ENCODE measurements at regions not wholly inside any gene's neighbourhood (a gene's known extent, or its start where the extent isn't known, plus 50 kb on each side); places are given as distances from the start of the nearest gene placed in this dataset.

DNA sequence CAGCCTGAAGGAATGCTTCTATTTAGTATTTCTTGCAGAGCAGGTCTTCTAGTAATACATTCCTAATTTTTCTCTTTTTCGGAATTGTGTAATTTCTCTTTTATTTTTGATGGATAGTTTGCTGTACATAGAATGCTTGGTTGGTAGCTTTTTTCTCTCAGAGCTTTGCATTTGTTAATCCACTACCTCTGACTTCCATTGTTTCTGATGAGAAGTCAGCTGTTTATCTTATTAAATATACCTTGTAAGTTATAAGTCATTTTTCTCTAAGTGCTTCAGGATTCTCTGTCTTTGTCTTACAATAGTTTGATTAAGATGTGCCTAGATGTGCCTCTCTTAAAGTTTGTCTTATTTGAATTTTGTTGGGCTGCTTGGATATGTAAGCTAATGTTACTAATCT is 101.9 kb downstream of the HTR1A start:
- Histone ChIP-seq H3K23me2 (ENCODE audit: low read depth, low read length) (no peaks in the 10 kb centered on the region), H4K5ac (ENCODE audit: insufficient read length, low read depth, low read length) (no peak overlapping the region), H2AFZ (ENCODE audit: low read length) (no peak overlapping the region), H3K4me1 (replicated peaks in 1 of 4; ENCODE audit: control insufficient read depth in 3 of 4, insufficient read depth in 4 of 4, low read length in 3 of 4) (no peaks in the 10 kb centered on the region), H3K27me3 (replicated peaks in 1 of 4; ENCODE audit: control insufficient read depth in 3 of 4, extremely low read depth in 1 of 4, insufficient read depth in 3 of 4, low read length in 3 of 4) (no peaks in the 10 kb centered on the region), H3K9ac (replicated peaks in 1 of 4; ENCODE audit: extremely low read depth in 1 of 4, low read depth in 3 of 4, low read length in 3 of 4) (no peak overlapping the region), H2BK15ac (ENCODE audit: low read length) (no peak overlapping the region), H2BK120ac (replicated peaks; ENCODE audit: low read depth, low read length) (no peak overlapping the region), H4K91ac (replicated peaks; ENCODE audit: insufficient read length, low read length) (no peak overlapping the region), H3K4ac (replicated peaks; ENCODE audit: insufficient read length, low read depth, low read length) (no peak overlapping the region), H2AK5ac (ENCODE audit: low read depth, low read length) (no peak overlapping the region), H3K9me3 (ENCODE audit: insufficient read depth in 2 of 2, low read depth in 1 of 2, low read length in 1 of 2) (peaks cover 7 to 22% of the 10 kb centered on the region in 2 experiments; a peak in 3 of 4 replicates), H2BK20ac (ENCODE audit: low read length) (no peak overlapping the region), H2BK12ac (ENCODE audit: low read depth, low read length) (no peak overlapping the region), H3K27ac (ENCODE audit: low read depth, low read length) (no peak overlapping the region), H3K4me2 (ENCODE audit: insufficient read depth in 1 of 2, low read depth in 2 of 2, low read length in 2 of 2) (no peak overlapping the region), H3K36me3 (ENCODE audit: control insufficient read depth in 2 of 4, insufficient read depth in 4 of 4, low read length in 3 of 4) (no peaks in the 10 kb centered on the region; a peak in 1 of 8 replicates), H3K23ac (ENCODE audit: insufficient read length) (no peak overlapping the region), H3K14ac (ENCODE audit: insufficient read length) (no peak overlapping the region), H3K18ac (ENCODE audit: extremely low read depth, low read length) (no peak overlapping the region), H4K20me1 (replicated peaks in 1 of 2; ENCODE audit: control insufficient read depth in 1 of 2, insufficient read depth in 2 of 2, low read length in 2 of 2) (no peaks in the 10 kb centered on the region), H3K56ac (replicated peaks; ENCODE audit: insufficient read length, low read depth, low read length) (no peak overlapping the region), H3K4me3 (ENCODE audit: extremely low read depth in 1 of 4, insufficient read depth in 2 of 4, low read depth in 3 of 4, low read length in 4 of 4) (no peak overlapping the region), H3K79me2 (ENCODE audit: control insufficient read depth in 1 of 2, insufficient read depth in 2 of 2, low read length in 2 of 2) (no peaks in the 10 kb centered on the region), H4K8ac (ENCODE audit: extremely low read depth, insufficient read depth, low read length) (no peak overlapping the region), H3K79me1 (ENCODE audit: low read depth, low read length) (no peaks in the 10 kb centered on the region), H2BK5ac (ENCODE audit: low read depth, low read length) (no peak overlapping the region)
- ChIA-PET POLR2A (ENCODE audit: partially characterized antibody) (no interaction called here), CTCF (ENCODE audit: partially characterized antibody) (no interaction called here)
- no peak for DNase-seq (ENCODE audit: low read depth in 1 of 2, low spot score in 2 of 2)
- whole genome bisulfite sequencing, 2 experiments (ENCODE audit: extremely low coverage in 1 of 2, insufficient coverage in 1 of 2, insufficient read length in 1 of 2, insufficient replicate concordance in 2 of 2, low coverage in 1 of 2, low lambda C conversion rate in 2 of 2, missing lambda C conversion rate in 1 of 2) = 94% methylated on average over 1 of the region's 1 CpG; no CpG with 5 or more reads in 1 of the 2 experiments
- no peak for FAIRE-seq
- TF ChIP-seq SIX5 (IDR thresholded peaks at IDR 0.05; ENCODE audit: low read depth, low read length) (no peak), SIRT6 (IDR thresholded peaks at IDR 0.05; ENCODE audit: low read length) (no peak), RXRA (IDR thresholded peaks at IDR 0.05; ENCODE audit: insufficient read depth, low read depth, low read length) (no peak), SP2 (IDR thresholded peaks at IDR 0.05; ENCODE audit: low read length) (no peak), SUZ12 (IDR thresholded peaks at IDR 0.05; ENCODE audit: low read length) (no peak), E2F6 (IDR thresholded peaks at IDR 0.05) (no peak), NRF1 (IDR thresholded peaks at IDR 0.05; ENCODE audit: low read depth, low read length) (no peak), SP1 (IDR thresholded peaks at IDR 0.05; ENCODE audit: low read depth, low read length) (no peak), POLR2AphosphoS5 (IDR thresholded peaks at IDR 0.05; ENCODE audit: low read depth, low read length) (no peak), TAF7 (optimal IDR thresholded peaks at IDR 0.05; ENCODE audit: borderline replicate concordance, low read depth, low read length) (no peak), GTF2F1 (IDR thresholded peaks at IDR 0.05; ENCODE audit: borderline replicate concordance, low read depth, low read length) (no peak), CTBP2 (IDR thresholded peaks at IDR 0.05; ENCODE audit: borderline replicate concordance, insufficient read depth, insufficient read length, low read length) (no peak), KDM5A (IDR thresholded peaks at IDR 0.05; ENCODE audit: low read length) (no peak), CEBPB (IDR thresholded peaks at IDR 0.05; ENCODE audit: low read depth, low read length) (no peak), TCF12 (IDR thresholded peaks at IDR 0.05; ENCODE audit: low read depth, low read length) (no peak), KDM4A (IDR thresholded peaks at IDR 0.05; ENCODE audit: low read depth, low read length, severe bottlenecking) (no peak)

Data from H1 (cell line).